ENCODE measurements at regions not wholly inside any gene's neighbourhood (a gene's known extent, or its start where the extent isn't known, plus 50 kb on each side); places are given as distances from the start of the nearest gene placed in this dataset.

GRCh38 chr4:57498251-57498650 is 388.1 kb upstream of the IGFBP7 start:
- no peak overlapping the region for H3T11ph ChIP-seq (ENCODE audit: low read length)
- no peak overlapping the region for H2BK15ac ChIP-seq (ENCODE audit: low read depth, low read length)
- no peak overlapping the region for H3K4ac ChIP-seq (ENCODE audit: low read depth, low read length)
- H3K23me2 ChIP-seq (ENCODE audit: insufficient read length, low read depth, low read length, poor library complexity, severe bottlenecking): no peaks in the 10 kb centered on the region
- no peak overlapping the region for H3K4me3 Mint-ChIP-seq
- no peaks in the 10 kb centered on the region for H3K27me3 Mint-ChIP-seq (ENCODE audit: low read depth)
- H3K27me3 ChIP-seq (ENCODE audit: insufficient read depth, low read length): no peaks in the 10 kb centered on the region
- H4K5ac ChIP-seq (ENCODE audit: insufficient read length, low read depth, low read length): no peak overlapping the region
- H2BK5ac ChIP-seq (ENCODE audit: insufficient read length, low read length): no peak overlapping the region
- H2BK120ac ChIP-seq (ENCODE audit: low read depth, low read length, poor library complexity, severe bottlenecking): no peak overlapping the region
- no peaks in the 10 kb centered on the region for H3K9me3 ChIP-seq (ENCODE audit: control insufficient read depth, low read depth, low read length)
- H3K27ac ChIP-seq (ENCODE audit: insufficient read length, low read depth, low read length): no peak overlapping the region
- H2AFZ ChIP-seq (ENCODE audit: low read length): no peak overlapping the region
- H3K36me3 Mint-ChIP-seq (ENCODE audit: insufficient read depth in 1 of 3, low read depth in 3 of 3): no peaks in the 10 kb centered on the region; a peak in 1 of 7 replicates
- DNase-seq: no peak
- no peaks in the 10 kb centered on the region for H3K4me1 ChIP-seq (ENCODE audit: insufficient read depth, low read length)
- no peaks in the 10 kb centered on the region for H3K9me3 Mint-ChIP-seq
- no CpG with 5 or more reads among the region's 4 CpGs for WGBS (ENCODE audit: extremely low coverage, insufficient read length, low lambda C conversion rate)
- H3K9ac ChIP-seq (ENCODE audit: extremely low read depth, insufficient read length, low read length): no peak overlapping the region
- no peak for TF ChIP-seq CTCF (conservative IDR thresholded peaks at IDR 0.05)
- H3K79me1 ChIP-seq (ENCODE audit: insufficient read depth, low read depth, low read length, poor library complexity, severe bottlenecking): no peaks in the 10 kb centered on the region
- no peak overlapping the region for H3K56ac ChIP-seq (ENCODE audit: insufficient read length, low read depth, low read length)
- no peak overlapping the region for H3K18ac ChIP-seq (ENCODE audit: insufficient read length, low read depth, low read length)
- H3K23ac ChIP-seq (ENCODE audit: insufficient read length, low read depth, low read length): no peak overlapping the region
- H3K14ac ChIP-seq (ENCODE audit: insufficient read depth, low read length): no peak overlapping the region
- no peak overlapping the region for H4K91ac ChIP-seq (ENCODE audit: insufficient read length, low read depth, low read length)
- H3K4me2 ChIP-seq (ENCODE audit: insufficient read depth, insufficient read length, low read length): no peak overlapping the region
- H2BK20ac ChIP-seq (ENCODE audit: low read depth, low read length, poor library complexity, severe bottlenecking): no peak overlapping the region
- no peaks in the 10 kb centered on the region for H4K20me1 ChIP-seq (ENCODE audit: control insufficient read depth, insufficient read depth, insufficient read length)
- H3K79me2 ChIP-seq (ENCODE audit: insufficient read depth, low read length): no peaks in the 10 kb centered on the region
- no peak overlapping the region for H2AK5ac ChIP-seq (ENCODE audit: insufficient read length, low read length)
- no peak overlapping the region for H2BK12ac ChIP-seq (ENCODE audit: insufficient read length, low read depth, low read length)
- 0 out of 4 replicates have a peak, but pooled peaks cover 0 to 2% of the 10 kb centered on the region in 2 experiments for H3K4me1 Mint-ChIP-seq
- no peak overlapping the region for H3K27ac Mint-ChIP-seq
- no peak overlapping the region for H4K8ac ChIP-seq (replicated peaks; ENCODE audit: insufficient read length, low read depth, low read length)
